Uterus (tissue), 2 donors: ENCODE measurements at regions not wholly inside any gene's neighbourhood (a gene's known extent, or its start where the extent isn't known, plus 50 kb on each side); places are given as distances from the start of the nearest gene placed in this dataset.

ENCODE experiments used
- CTCF ChIP-seq, 4 experiments: fragments of 200-600 bp in 2 of 4; fragments of 450-650 bp in 2 of 4; sonication (generic) in 2 of 4; IDR thresholded peaks; one replicate each; pipeline ENCODE4 v1.5.1; 2016 to 2019; ENCODE audit warnings: antibody characterized with exemption in 4 of 4, mild to moderate bottlenecking in 2 of 4, moderate library complexity in 1 of 4
- POLR2A ChIP-seq, 2 donors: fragments of 450-650 bp; IDR thresholded peaks; one replicate each; pipeline ENCODE4 v1.6.1; 2016; ENCODE audit warnings: antibody characterized with exemption in 2 of 2, mild to moderate bottlenecking in 1 of 2, moderate library complexity in 1 of 2

GRCh38 chr5:58116346-58116745 is 343.5 kb downstream of the PLK2 start:
- TF ChIP-seq CTCF (IDR thresholded peaks at IDR 0.05) (no peak), POLR2A (IDR thresholded peaks at IDR 0.05) (no peak)
